Transverse colon (tissue), 4 donors: ENCODE measurements at regions not wholly inside any gene's neighbourhood (a gene's known extent, or its start where the extent isn't known, plus 50 kb on each side); places are given as distances from the start of the nearest gene placed in this dataset.

ENCODE experiments used
- DNase-seq: peaks from one replicate; pipeline ENCODE4 v3.0.0-alpha.2; 2019
- H3K27ac ChIP-seq, 4 donors: fragments of 200-600 bp; sonication (generic); 2 replicates each; pipeline ENCODE4 v1.5.1; 2016 to 2018; ENCODE audit warnings: inconsistent platforms in 4 of 4
- H3K27me3 ChIP-seq: fragments of 200-600 bp; sonication (generic); 2 replicates; pipeline ENCODE4 v1.5.1; 2017; ENCODE audit warnings: inconsistent platforms
- H3K36me3 ChIP-seq, 4 donors: fragments of 200-600 bp; sonication (generic); 2 replicates each; pipeline ENCODE4 v1.5.1; 2017 to 2019; ENCODE audit warnings: inconsistent platforms in 4 of 4
- H3K4me1 ChIP-seq, 4 donors: fragments of 200-600 bp; sonication (generic); 2 replicates each; pipeline ENCODE4 v1.5.1; 2017 to 2020; ENCODE audit warnings: inconsistent platforms in 4 of 4
- H3K4me3 ChIP-seq, 4 donors: fragments of 200-600 bp; sonication (generic); 1 replicate in 1 of 4; 2 replicates in 3 of 4; pipeline versions ENCODE4 v1.5.1 to v1.6.1; 2017 to 2019; ENCODE audit warnings: inconsistent platforms in 4 of 4
- H3K9me3 ChIP-seq, 2 donors: fragments of 200-600 bp; sonication (generic); 2 replicates each; pipeline ENCODE4 v1.5.1; 2017 to 2019; ENCODE audit warnings: inconsistent platforms in 2 of 2
- CTCF ChIP-seq, 5 experiments: fragments of 200-600 bp in 3 of 5; fragments of 450-650 bp in 2 of 5; sonication (generic) in 3 of 5; IDR thresholded peaks; 1 replicate in 2 of 5; 2 replicates in 3 of 5; pipeline ENCODE4 v1.5.1; 2016 to 2017; ENCODE audit warnings: antibody characterized with exemption in 5 of 5, inconsistent platforms in 3 of 5, mild to moderate bottlenecking in 2 of 5, moderate library complexity in 1 of 5
- EP300 ChIP-seq: sonication (generic); formaldehyde crosslinking; IDR thresholded peaks from one replicate; pipeline ENCODE4 v1.6.1; 2017; ENCODE audit warnings: antibody characterized with exemption, low read depth
- POLR2A ChIP-seq: fragments of 450-650 bp; IDR thresholded peaks from one replicate; pipeline ENCODE4 v1.6.1; 2016; ENCODE audit warnings: antibody characterized with exemption, mild to moderate bottlenecking, moderate library complexity
- POLR2AphosphoS5 ChIP-seq, 3 donors: sonication (generic); formaldehyde crosslinking; IDR thresholded peaks; one replicate each; pipeline ENCODE4 v1.6.1; 2016; ENCODE audit warnings: antibody characterized with exemption in 3 of 3
- WGBS, 2 donors: methylation state at CpG; one replicate each; pipeline ENCODE4 v1.1.5; 2018; ENCODE audit warnings: low coverage in 1 of 2; 5-methylcytosine and 5-hydroxymethylcytosine counted together
- in situ Hi-C, 4 donors: fragments of 200-750 bp; cut with MboI; loops; one replicate each; pipeline versions ENCODE4 v1.15.0 to v1.15.1; 2017; ENCODE audit warnings: low sequenced_read_pairs in 3 of 4, low pct_ligation_motif_present in 1 of 4, low pct_unique_long_range_greater_than_20kb in 1 of 4
- intact Hi-C: fragments of 100-400 bp; cut with DNase I; formaldehyde crosslinking; loops from one replicate; pipeline ENCODE4 v1.15.1; 2023; ENCODE audit warnings: low total_unique reads

GRCh38 chr1:65679773-65680172 is 112.9 kb upstream of the PDE4B start:
- Histone ChIP-seq H3K4me3 (no peak overlapping the region), H3K9me3 (no peaks in the 10 kb centered on the region), H3K27me3 (no peaks in the 10 kb centered on the region), H3K4me1 (no peaks in the 10 kb centered on the region), H3K36me3 (no peaks in the 10 kb centered on the region), H3K27ac (no peak overlapping the region)
- TF ChIP-seq POLR2A (no peak), CTCF (IDR thresholded peaks at IDR 0.05) (no peak)
- intact Hi-C loops: loop anchor here (10.0 kb wide), 1 partner anchor 445 kb away; no protein-coding TSS in a partner anchor
- DNase-seq: no peak
- WGBS, 2 donors: 52 to 53% methylated on average over 4 of the region's 4 CpGs
- in situ Hi-C loops: loop anchor here (10.0 to 25.0 kb wide), 6 partner anchors 242 to 817 kb away; no protein-coding TSS in a partner anchor

- in situ Hi-C loops: loop anchor here (10.0 to 25.0 kb wide), 6 partner anchors 244 to 819 kb away; no protein-coding TSS in a partner anchor
- no peak for DNase-seq
- Histone ChIP-seq H3K36me3 (no peaks in the 10 kb centered on the region), H3K4me3 (no peak overlapping the region), H3K9me3 (no peaks in the 10 kb centered on the region), H3K27ac (no peak overlapping the region), H3K27me3 (no peaks in the 10 kb centered on the region), H3K4me1 (no peaks in the 10 kb centered on the region)
- 43 to 63% methylated on average over 6 of the region's 6 CpGs for WGBS, 2 donors
- TF ChIP-seq POLR2AphosphoS5 (IDR thresholded peaks at IDR 0.05) (no peak), EP300 (no peak), POLR2A (no peak)
- intact Hi-C loops: loop anchor here (10.0 kb wide), 1 partner anchor 446 kb away; no protein-coding TSS in a partner anchor
Observed at GRCh38 chr1:65681096-65681495, 111.6 kb upstream of the PDE4B start.

GRCh38 chr1:65687428-65688214 is 105.1 kb upstream of the PDE4B start:
- Histone ChIP-seq H3K36me3 (no peaks in the 10 kb centered on the region), H3K4me3 (no peak overlapping the region), H3K27ac (no peak overlapping the region), H3K4me1 (peaks cover 0 to 19% (median 10%) of the 10 kb centered on the region in 4 donors), H3K27me3 (no peaks in the 10 kb centered on the region), H3K9me3 (no peaks in the 10 kb centered on the region)
- intact Hi-C loops: loop anchor here (10.0 kb wide), 1 partner anchor 453 kb away; no protein-coding TSS in a partner anchor
- 18 to 20% methylated on average over 6 to 8 of the region's 8 CpGs for WGBS, 2 donors
- in situ Hi-C loops: loop anchor here (5.0 to 25.0 kb wide), 7 partner anchors 250 to 825 kb away; no protein-coding TSS in a partner anchor
- peak; percentile 94 to 96 (median 95) for TF ChIP-seq CTCF (IDR thresholded peaks at IDR 0.05)
- TF ChIP-seq POLR2A: no peak
- no peak for TF ChIP-seq EP300
- peak in 2 of 3 donors; percentile 13 to 19 for TF ChIP-seq POLR2AphosphoS5 (IDR thresholded peaks at IDR 0.05)
- peak; percentile 90 for DNase-seq

- intact Hi-C loops (loop anchor here (10.0 kb wide), 1 partner anchor 453 kb away; no protein-coding TSS in a partner anchor), in situ Hi-C loops (loop anchor here (5.0 to 25.0 kb wide), 7 partner anchors 251 to 826 kb away; no protein-coding TSS in a partner anchor)
- H3K27me3 ChIP-seq: no peaks in the 10 kb centered on the region
- no peak for DNase-seq
- TF ChIP-seq CTCF (IDR thresholded peaks at IDR 0.05): no peak
- no peak for TF ChIP-seq POLR2A
- no peak for TF ChIP-seq POLR2AphosphoS5 (IDR thresholded peaks at IDR 0.05)
- TF ChIP-seq EP300: no peak
- no peaks in the 10 kb centered on the region for H3K9me3 ChIP-seq
- WGBS, 2 donors: 83 to 87% methylated on average over 2 to 4 of the region's 4 CpGs
- no peaks in the 10 kb centered on the region for H3K36me3 ChIP-seq
- no peak overlapping the region for H3K4me3 ChIP-seq
- H3K4me1 ChIP-seq: peaks cover 0 to 19% (median 10%) of the 10 kb centered on the region in 4 donors
- H3K27ac ChIP-seq: no peak overlapping the region
Observed at GRCh38 chr1:65688215-65688566, 104.5 kb upstream of the PDE4B start.
